NCI-H460 (cell line): ENCODE measurements at regions not wholly inside any gene's neighbourhood (a gene's known extent, or its start where the extent isn't known, plus 50 kb on each side); places are given as distances from the start of the nearest gene placed in this dataset.

ENCODE experiments used
- DNase-seq: peaks from one replicate; pipeline ENCODE4 v3.0.0-alpha.2; 2016; ENCODE audit warnings: low read depth; ENCODE audit errors: extremely low read depth

DNA sequence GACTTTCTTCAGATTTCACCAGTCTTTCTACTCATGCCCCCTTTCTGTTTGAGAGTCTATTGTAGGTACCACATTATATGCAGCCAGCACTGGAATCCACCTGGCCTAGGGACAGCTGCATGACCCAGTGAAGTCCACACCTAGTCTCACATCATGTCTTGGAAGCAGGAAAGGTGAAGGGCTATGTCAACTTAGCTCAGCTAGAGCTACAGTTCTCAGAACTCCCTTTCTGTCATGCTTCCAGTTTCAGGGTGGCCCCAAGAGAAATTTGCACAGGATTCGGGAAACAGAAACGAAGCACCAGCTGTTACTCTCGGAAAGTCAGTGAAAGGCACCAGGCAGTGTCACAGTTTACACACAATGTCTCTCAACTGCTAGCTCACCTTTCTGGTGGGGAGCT is 51.6 kb upstream of the NLRP1 start:
- DNase-seq = no peak

DNA sequence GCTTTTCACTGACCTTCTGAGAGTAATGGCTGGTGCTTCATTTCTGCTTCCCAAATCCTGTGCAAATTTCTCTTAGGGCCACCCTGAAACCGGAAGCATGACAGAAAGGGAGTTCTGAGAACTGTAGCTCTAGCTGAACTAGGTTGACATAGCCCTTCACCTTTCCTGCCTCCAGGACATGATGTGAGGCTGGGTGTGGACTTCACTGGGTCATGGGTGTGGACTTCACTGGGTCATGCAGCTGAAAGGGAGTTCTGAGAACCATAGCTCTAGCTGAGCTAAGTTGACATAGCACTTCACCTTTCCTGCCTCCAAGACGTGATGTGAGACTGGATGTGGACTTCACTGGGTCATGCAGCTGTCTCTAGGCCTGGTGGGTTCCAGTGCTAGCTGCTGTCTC is 54.3 kb upstream of the NLRP1 start:
- no peak for DNase-seq

- DNase-seq = no peak
These were observed 56.4 kb upstream of the NLRP1 start for GRCh38 chr17:5640726-5641125.

DNA sequence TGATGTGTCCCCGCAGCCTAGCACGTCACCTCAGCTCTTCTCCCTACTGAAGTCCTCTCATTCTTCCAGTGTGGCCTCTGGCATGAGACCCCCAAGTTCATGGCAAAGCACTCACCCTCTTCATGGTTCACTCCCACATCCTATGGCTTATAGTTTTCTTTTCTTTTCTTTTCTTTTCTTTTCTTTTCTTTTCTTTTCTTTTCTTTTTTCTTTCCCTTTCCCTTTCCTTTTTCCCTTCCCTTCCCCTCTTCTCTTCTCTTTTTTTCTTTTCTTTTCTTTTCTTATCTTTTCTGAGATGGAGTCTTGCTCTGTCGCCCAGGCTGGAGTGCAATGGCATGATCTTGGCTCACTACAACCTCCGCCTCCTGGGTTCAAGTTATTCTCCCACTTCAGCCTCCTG is 58.4 kb upstream of the NLRP1 start:
- DNase-seq = no peak

DNA sequence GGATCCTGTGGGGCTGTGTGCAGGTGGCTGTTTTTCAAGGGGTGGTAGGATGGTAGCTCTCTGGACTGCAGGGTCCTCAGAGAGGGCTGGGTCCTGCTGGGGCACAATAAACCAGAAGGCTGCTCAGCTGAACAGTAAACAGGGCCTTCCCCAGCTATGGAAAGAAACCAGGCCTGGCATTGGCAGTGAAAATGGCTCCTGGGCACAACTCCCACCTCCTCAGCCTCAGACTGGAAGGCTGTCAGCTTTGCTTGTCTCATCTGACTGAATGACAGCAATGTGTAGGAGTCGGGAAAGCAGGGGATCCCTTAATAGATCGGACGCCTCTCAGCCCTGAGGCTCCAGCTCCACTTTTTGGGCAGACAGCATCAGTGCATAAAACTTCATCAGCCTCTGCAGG is 59.8 kb upstream of the NLRP1 start:
- no peak for DNase-seq

- DNase-seq = no peak
These were observed 67.0 kb upstream of the NLRP1 start for GRCh38 chr17:5651348-5651747.

- DNase-seq = no peak
These were observed 77.3 kb upstream of the NLRP1 start for GRCh38 chr17:5661491-5662125.

GRCh38 chr17:5662409-5663085 is 78.2 kb upstream of the NLRP1 start:
- DNase-seq = no peak

DNA sequence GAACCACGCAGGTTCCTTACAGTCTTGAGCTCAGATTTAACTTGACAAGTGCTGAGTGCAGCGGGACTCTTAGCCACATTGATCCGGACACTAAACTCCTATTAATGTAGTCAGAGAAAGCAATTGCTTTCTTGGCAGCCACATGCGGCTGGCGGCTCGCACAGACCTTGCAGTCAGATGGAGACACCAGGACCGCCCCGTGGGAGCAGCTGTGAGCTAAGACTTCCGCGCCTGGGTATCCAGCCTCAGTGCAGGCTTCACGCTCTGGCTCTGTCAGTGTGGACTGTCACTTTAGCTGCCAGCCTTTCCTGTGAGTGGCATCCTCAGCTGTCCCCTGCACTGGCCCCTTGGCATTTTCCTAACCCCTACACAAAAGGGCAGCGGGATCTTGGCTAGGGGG is 80.9 kb upstream of the NLRP1 start:
- DNase-seq = no peak

GRCh38 chr17:5667871-5668270 is 83.6 kb upstream of the NLRP1 start:
- DNase-seq = no peak

GRCh38 chr17:5668557-5669138 is 84.3 kb upstream of the NLRP1 start:
- no peak for DNase-seq

DNA sequence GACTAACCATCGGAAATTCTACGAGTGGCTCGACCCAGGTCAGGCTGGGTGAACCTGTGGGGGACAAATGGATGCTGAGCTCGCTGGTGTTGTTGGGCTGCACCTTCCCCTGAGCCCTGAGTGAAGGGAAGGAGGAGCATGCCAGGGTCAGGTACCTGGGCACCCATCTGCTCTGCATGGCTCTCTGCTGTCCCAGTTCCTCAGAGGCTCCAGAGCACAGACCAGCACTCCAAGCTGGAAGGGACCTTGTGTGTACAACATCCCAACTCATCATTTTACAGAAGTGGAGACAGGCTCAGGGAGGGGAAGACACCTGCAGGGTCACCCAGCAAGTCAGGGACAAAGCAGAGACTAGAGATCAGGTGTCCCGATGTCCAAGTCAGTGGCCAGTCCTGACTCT is 84.9 kb upstream of the NLRP1 start:
- no peak for DNase-seq

GRCh38 chr17:5672141-5672540 is 87.8 kb upstream of the NLRP1 start:
- no peak for DNase-seq

GRCh38 chr17:5672815-5673430 is 88.6 kb upstream of the NLRP1 start:
- DNase-seq = no peak

DNA sequence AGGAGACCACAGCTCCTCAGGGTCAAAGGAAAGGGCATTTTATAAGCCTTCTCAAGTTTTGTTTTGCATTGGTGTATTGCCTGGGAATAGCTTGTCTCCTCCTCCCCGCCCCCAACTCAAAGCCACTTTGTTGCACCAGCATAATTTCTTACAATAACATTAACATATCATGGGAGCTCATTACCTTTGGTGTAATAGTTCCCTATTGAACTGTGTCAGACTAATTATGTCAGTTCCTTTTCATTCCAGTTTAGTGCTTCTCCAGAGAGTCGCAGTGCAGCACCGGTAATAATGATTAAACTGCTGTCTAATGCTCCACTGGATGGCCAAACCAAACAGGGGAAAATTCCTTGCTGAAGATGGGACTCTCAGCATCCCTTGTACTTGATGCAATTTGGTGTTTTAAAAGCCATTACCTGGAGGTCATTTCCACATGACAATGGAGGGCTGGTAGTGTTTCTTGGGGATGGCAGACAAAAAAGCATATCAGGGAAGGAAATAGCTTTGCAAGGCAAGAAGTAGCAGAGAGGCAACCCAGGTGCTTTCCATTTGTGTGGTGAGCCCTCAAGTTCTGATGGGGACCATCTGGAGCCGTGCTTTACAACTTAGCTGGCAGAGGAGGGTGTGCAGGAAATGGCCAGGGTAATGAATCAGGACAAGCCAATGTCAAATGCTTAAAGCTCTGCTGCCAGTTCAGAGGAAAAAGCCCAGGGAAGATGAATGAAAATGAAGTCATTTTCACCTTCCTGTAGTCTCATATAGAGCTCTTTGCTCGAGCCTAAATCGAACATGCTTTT is 91.5 kb upstream of the NLRP1 start:
- no peak for DNase-seq

DNA sequence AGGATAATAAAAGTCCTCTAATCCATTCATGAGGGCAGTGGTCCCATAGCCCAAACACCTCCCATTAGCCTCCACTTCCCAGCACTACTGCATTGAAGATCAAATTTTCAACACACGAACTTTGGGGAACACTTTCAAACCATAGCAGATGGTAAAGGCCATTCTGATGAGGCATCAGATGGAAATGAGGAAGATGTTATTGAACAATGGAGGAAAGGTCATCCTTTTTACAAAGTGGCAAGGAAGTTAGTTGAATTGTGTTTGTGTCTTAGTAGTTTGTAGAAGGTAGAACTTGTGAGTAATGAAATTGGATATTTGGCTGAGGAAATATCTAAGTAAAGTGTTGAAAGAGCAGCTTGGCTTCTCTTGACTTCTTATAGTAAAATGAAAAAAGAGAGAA is 93.3 kb upstream of the NLRP1 start:
- DNase-seq = no peak

- no peak for DNase-seq
These were observed 93.9 kb upstream of the NLRP1 start for GRCh38 chr17:5678171-5678570.

DNA sequence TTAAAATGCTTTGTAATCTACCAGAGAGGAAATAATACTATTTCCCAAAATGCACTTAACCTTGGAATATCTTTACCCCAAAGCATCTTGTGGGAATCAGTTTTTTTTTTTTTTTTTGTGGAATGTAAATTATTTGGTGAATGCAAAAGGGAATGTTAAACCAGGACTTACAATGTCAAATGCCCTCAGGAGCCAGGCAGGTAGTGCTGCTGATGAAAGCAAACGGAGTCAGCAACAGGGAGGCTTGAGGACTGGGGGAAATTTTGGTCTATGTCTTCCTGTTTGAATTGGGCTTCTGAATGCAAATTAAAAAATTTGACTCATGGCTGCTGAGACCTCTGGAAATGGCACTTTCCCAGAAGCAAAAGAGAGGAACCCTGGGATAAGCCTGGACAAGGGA is 96.5 kb upstream of the NLRP1 start:
- no peak for DNase-seq

DNA sequence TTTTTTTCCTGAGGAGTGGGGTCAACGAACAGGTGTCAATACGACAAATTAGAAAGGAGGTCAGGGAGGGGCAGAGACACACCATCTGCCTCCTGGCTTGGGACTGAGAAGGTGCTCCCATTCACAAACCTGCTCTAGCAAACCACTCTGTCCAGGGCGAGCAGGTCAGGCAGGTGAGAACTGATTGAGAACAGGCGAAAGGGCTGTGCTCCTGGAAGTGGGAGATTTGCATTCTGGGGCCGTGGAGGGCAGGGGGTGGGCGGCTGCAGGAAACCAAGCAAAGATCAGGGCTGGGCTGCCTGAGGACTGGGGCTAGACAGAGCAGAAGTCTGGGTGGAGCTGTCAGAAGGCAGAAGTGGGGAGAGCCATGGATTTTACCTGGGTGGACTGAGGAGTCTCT is 98.9 kb upstream of the NLRP1 start:
- no peak for DNase-seq

DNA sequence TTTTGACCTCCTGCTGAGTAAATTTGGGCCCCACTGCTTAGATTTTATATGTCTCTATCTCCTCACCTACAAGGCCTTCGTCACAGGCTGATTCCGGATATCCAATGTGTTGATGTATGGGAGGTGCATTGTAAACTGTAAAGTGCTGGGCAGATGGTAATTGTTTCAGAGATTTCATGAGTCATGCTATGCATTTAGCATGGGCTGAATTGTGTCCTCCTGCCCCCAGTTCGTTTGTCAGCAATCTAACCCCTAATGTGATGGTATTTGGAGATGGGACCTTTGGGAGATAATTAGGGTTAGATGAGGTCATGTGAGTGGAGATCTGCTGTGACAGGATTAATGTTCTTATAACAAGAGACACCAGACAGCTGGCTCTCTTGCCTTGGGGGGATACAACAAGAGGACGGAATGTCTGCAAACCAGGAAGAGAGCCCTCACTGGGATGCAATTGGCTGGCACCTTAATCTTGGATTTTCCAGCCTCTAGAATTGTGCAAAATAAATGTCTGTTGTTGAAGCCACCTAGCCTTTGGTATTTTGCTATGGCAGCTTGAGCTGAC is 101.8 kb upstream of the NLRP1 start:
- no peak for DNase-seq

DNA sequence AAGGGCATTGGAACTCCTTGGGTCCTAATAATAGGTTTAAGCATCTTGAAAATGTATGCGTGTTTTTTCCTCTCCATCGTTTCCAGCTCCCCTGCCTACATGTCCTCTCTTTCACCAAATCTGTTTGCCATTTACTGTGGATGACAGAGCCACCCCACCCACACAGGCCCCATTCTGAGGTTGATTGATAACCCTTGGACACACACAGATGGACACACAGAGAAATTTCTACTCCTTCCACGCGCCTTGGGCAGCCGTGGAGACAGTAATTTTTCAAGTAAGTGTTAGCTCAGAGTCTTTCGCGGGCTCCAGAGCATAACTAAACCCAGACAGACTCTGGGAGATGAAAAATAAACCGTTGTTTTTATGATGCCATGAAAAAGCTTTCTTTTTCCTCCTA is 103.3 kb upstream of the NLRP1 start:
- DNase-seq = no peak
